ENCODE measurements at regions not wholly inside any gene's neighbourhood (a gene's known extent, or its start where the extent isn't known, plus 50 kb on each side); places are given as distances from the start of the nearest gene placed in this dataset.

- TF ChIP-seq CTCF (IDR thresholded peaks at IDR 0.05; ENCODE audit: control extremely low read depth, extremely low read depth): no peak
- Histone ChIP-seq H3K9me3 (ENCODE audit: control insufficient read depth in 4 of 4, insufficient read depth in 3 of 4, low read length in 3 of 4) (no peaks in the 10 kb centered on the region), H3K9ac (ENCODE audit: insufficient read depth in 1 of 2, low read length in 2 of 2) (no peak overlapping the region), H3K27ac (ENCODE audit: low read depth in 1 of 2, low read length in 1 of 2) (no peak overlapping the region), H3K4me1 (ENCODE audit: control insufficient read depth in 5 of 5, insufficient read depth in 5 of 5, low read length in 5 of 5) (peaks cover 0 to 4% (median 0%) of the 10 kb centered on the region in 5 donors), H3K36me3 (ENCODE audit: control insufficient read depth in 4 of 4, insufficient read depth in 4 of 4, low read length in 4 of 4) (no peaks in the 10 kb centered on the region), H3K4me3 (no peak overlapping the region), H3K27me3 (ENCODE audit: control insufficient read depth in 3 of 3, insufficient read depth in 3 of 3, low read length in 2 of 3) (no peaks in the 10 kb centered on the region)
- ATAC-seq (ENCODE audit: insufficient read depth, low FRiP score) (no peak), DNase-seq (no peak)
Measured at GRCh38 chr22:27372364-27372763, 429.2 kb downstream of the MN1 start.

- H3K9me3 ChIP-seq (ENCODE audit: control insufficient read depth in 4 of 4, insufficient read depth in 3 of 4, low read length in 3 of 4): no peaks in the 10 kb centered on the region
- no peak overlapping the region for H3K4me3 ChIP-seq
- ATAC-seq (ENCODE audit: insufficient read depth, low FRiP score) (no peak), DNase-seq (peak; percentile 64 to 82 (median 82))
- TF ChIP-seq CTCF (IDR thresholded peaks at IDR 0.05; ENCODE audit: control extremely low read depth, extremely low read depth): no peak
- 58 to 63% methylated on average over 10 of the region's 10 CpGs for WGBS, 2 donors
- peaks cover 0 to 10% (median 0%) of the 10 kb centered on the region in 5 donors for H3K4me1 ChIP-seq (ENCODE audit: control insufficient read depth in 5 of 5, insufficient read depth in 5 of 5, low read length in 5 of 5)
- no peaks in the 10 kb centered on the region for H3K27me3 ChIP-seq (ENCODE audit: control insufficient read depth in 3 of 3, insufficient read depth in 3 of 3, low read length in 2 of 3)
- H3K36me3 ChIP-seq (ENCODE audit: control insufficient read depth in 4 of 4, insufficient read depth in 4 of 4, low read length in 4 of 4): no peaks in the 10 kb centered on the region
- H3K9ac ChIP-seq (ENCODE audit: insufficient read depth in 1 of 2, low read length in 2 of 2): no peak overlapping the region
- no peak overlapping the region for H3K27ac ChIP-seq (ENCODE audit: low read depth in 1 of 2, low read length in 1 of 2)
Measured at GRCh38 chr22:27372969-27373670, 428.4 kb downstream of the MN1 start.

GRCh38 chr22:27377501-27378295 lies 423.9 kb downstream of the MN1 start:
- H3K9me3 ChIP-seq (ENCODE audit: control insufficient read depth in 4 of 4, insufficient read depth in 3 of 4, low read length in 3 of 4): no peaks in the 10 kb centered on the region
- WGBS, 2 donors: 64 to 79% methylated on average over 17 of the region's 17 CpGs
- no peak overlapping the region for H3K9ac ChIP-seq (ENCODE audit: insufficient read depth in 1 of 2, low read length in 2 of 2)
- ATAC-seq (ENCODE audit: insufficient read depth, low FRiP score): no peak
- peaks cover 0 to 4% (median 2%) of the 10 kb centered on the region in 3 donors for H3K27me3 ChIP-seq (ENCODE audit: control insufficient read depth in 3 of 3, insufficient read depth in 3 of 3, low read length in 2 of 3)
- no peak overlapping the region for H3K4me3 ChIP-seq
- H3K4me1 ChIP-seq (ENCODE audit: control insufficient read depth in 5 of 5, insufficient read depth in 5 of 5, low read length in 5 of 5): peaks cover 0 to 13% (median 0%) of the 10 kb centered on the region in 5 donors
- H3K36me3 ChIP-seq (ENCODE audit: control insufficient read depth in 4 of 4, insufficient read depth in 4 of 4, low read length in 4 of 4): no peaks in the 10 kb centered on the region
- peak; percentile 47 to 72 (median 48) for DNase-seq
- H3K27ac ChIP-seq (ENCODE audit: low read depth in 1 of 2, low read length in 1 of 2): no peak overlapping the region
- no peak for TF ChIP-seq CTCF (IDR thresholded peaks at IDR 0.05; ENCODE audit: control extremely low read depth, extremely low read depth)

All from lung (tissue), 11 donors.